HG03045 (cell line): ENCODE measurements at regions not wholly inside any gene's neighbourhood (a gene's known extent, or its start where the extent isn't known, plus 50 kb on each side); places are given as distances from the start of the nearest gene placed in this dataset.

Experiments used
- ATAC-seq: cut with Tn5 transposase; IDR thresholded peaks from one replicate; pipeline ENCODE4 v1.9.1; 2021; ENCODE audit warnings: mild to moderate bottlenecking, moderate library complexity; ENCODE audit not compliant: unreplicated experiment

DNA sequence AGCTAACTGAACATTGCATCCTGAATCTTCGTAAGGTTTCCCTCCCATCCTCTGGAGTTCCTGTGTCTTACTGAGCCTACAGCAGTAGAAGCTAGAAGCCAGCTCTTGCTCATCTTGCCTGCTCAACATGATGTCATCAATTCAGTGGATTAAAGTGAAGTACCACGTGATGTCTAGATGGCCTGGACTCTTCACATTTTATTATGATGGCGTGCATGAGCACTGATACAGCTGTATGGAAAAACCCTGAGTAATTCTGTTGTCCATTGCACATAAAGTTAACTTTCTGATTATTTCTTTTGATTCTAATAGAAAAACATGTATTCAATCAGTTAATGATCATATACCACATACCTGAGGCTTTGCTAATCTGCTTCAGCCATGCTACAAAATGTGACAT lies 2387.7 kb upstream of the TENM3 start:
- ATAC-seq: no peak

DNA sequence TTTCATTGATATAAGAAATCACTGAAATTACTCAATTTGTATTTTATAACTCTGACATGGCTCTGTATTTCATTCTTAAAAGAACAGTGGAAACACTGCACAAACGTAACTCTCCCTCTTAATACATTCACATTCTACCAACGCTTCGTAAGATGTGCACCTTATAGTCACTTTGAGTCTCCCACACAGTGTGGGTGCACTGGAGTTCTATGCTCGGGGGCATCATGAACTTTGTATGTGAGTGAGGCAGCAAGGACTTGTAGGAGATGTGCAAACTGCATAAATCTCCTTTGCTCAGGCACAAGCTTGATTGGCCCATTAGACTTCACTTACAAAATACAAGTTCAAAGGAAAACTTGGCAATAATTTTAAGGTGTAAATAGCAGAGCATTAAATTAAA lies 2385.0 kb upstream of the TENM3 start:
- ATAC-seq: no peak

DNA sequence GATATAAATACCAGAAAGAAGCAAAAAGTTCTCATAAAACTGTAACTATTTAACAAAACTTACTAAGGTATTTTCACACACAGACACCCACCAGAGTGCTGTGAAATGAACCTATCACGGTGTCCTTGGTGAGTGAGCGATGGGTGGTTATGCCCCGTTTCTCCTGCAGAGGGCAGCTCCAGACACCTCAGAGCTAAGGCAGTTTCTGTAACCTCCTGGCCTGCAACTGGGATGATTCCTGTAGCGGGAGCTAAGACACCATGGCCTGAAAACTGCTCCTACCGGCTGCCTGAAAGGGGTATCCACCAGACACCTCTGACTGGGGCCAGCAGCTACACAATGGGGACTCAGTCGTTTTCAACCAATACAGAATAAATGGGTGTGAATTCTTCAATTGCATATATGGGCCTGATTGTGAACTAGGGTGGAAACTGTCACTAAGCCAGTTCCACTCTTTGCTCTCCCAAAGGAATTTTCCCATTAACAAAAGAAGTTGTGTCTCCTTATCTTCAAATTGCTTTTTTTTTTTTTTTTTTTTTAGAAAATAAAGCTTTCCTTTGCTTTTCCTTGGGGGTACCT lies 2375.8 kb upstream of the TENM3 start:
- ATAC-seq: peak; percentile 98

DNA sequence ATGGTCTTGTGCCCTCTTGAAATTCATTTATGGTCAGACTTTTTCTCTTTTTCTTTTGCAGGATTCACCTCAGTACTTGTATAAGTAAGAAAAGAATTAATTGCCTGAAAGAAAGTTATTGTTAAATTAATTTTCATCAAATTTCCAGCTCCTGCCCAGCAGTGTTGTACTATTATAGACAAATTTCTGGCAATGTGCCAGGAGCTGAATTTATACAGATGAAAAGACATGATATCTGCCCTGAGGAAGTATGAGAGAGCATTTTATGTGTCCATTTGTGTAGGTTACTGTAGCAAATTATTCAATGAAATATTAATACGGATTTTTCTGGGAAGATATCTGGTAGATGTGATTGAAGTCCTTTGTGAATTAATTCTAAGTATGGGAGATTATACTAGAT lies 2371.5 kb upstream of the TENM3 start:
- ATAC-seq: no peak

DNA sequence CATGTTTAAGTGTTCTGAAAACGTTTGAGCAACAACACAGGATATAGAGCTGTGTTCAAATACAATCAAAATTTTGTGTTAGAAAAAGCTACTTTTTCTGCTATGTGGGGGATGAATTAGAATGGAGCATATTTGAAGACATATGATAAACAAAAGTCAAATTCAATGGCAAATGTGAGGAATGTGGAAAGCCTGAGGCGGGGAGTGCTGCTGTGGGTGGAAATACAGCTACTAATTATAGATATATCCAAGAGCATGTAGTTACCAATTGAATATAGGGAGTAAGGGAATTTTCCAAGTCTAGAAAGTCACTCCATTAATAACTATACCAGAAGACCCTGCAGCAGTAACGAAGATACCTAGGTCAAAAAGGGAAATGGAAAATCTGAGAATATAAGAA lies 2370.4 kb upstream of the TENM3 start:
- ATAC-seq: no peak

DNA sequence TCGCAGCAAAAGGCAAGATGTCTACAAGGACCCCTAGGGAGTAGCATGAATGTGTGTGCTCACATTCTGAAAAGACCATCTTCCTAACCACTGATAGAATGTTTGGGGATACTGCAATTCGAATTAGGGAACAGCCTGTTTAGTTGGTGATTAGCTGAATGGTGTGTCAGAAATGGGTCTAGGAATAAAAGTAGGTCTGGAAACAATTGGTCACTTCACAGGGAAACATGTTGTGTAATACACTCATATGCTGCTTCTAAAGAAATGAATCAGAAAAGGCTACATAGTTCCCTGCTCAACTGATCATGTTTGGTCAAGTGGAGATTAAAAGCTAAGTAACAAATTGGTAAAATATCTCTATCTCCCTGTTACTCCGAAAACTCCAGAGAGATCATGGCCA lies 2362.4 kb upstream of the TENM3 start:
- ATAC-seq: no peak

DNA sequence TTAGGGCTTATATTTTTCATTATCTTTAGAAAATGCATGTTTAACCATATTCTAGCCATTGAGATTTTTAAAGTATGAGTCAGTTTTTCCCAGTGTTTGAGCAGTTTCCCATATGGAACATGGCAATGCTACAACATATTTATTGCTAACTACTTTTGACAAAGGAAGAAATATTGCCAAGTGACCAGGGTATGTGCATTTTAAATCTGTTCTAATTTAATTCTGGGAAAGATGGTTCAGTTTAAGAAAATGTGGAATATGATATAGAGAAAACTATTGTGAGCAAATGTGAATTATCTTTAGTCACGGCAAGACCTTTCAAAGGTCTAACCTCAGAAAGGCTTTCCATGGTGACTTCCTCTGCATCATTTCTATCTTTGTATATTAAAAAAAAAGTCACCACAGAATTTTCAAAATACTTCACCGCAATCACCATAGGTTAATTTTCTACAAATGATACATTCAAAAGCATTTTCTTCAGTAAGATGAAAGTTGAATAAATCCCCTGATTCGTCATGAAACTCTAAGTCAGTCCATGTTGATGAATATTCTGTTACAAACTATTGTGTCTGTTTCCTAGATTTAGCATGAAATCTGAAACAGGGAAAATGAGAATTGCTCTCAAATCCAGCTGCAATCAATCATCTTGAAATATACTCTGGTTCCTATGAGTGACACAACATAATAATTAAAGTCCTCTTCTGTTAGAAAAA lies 2349.0 kb upstream of the TENM3 start:
- ATAC-seq: no peak

DNA sequence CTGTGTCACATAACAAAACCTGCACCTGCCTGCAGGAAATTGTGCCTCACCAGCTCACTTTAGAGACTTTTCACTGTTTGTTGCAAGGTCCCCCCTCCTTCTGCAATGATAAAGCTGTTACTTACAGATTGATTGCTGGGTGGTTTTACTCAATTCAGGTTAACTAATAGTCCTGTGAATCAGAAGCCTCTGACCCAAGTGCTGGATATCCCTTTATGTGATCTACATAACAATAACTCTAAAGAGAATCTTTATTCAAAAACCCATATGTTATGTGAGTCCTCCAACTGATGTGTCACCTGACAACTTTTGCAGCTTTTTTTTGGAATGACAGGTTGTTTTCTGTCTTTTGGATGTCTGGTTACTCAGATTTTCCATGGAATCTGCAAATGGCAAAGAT lies 2323.6 kb upstream of the TENM3 start:
- ATAC-seq: no peak

DNA sequence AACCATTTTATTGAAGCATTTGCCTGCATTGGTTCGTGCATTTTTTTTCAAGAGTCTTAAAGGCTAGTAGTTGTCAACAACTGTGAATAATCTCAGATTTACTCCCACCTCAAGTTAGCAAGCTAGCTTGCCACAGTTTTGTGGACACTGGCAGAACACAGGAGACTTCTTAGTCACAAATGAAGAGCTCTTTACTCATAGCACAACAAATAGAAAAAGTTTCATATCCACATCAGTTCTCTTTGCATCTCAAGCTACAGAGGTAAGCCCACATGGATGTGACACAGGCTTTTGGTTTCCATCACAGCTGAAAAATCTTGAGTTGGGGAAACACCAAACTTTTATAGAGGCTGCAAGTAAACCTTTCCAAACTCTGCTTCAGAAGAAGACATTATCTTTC lies 2315.7 kb upstream of the TENM3 start:
- ATAC-seq: no peak

DNA sequence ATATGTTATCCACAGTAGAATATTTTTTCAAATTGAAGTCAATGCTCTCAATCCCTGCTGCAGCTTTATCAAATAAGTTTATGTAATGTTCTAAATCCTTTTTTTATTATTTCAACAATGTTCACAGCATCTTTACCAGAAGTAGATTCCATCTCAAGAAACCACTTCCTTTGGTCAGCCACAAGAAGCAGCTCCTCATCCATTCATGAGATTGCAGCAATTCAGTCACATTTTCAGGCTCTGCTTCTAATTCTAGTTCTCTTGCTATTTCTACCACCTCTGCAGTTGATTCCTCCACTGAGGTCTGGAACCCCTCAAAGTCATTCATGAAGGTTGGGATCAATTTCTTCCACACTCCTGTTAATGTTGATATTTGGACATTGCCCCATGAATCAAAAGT lies 2301.3 kb upstream of the TENM3 start:
- no peak for ATAC-seq

DNA sequence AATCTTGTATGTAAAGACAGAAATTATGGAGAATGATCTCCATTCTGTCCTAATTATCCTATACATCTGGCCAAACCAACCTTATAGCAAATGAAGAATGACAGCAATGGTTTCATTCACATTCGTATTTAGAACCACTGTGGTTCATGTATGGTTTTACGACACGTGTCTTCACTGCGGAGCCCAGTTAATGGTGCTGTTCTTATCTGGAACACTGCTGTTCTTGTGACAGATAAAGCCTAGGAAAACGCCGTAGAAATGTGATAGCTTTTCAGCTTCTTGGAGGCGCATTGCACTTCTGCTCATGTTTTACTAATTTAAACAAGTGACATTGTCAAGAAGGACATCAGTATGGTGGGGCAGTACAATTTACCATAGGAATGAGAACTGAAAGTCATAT lies 2266.4 kb upstream of the TENM3 start:
- no peak for ATAC-seq

DNA sequence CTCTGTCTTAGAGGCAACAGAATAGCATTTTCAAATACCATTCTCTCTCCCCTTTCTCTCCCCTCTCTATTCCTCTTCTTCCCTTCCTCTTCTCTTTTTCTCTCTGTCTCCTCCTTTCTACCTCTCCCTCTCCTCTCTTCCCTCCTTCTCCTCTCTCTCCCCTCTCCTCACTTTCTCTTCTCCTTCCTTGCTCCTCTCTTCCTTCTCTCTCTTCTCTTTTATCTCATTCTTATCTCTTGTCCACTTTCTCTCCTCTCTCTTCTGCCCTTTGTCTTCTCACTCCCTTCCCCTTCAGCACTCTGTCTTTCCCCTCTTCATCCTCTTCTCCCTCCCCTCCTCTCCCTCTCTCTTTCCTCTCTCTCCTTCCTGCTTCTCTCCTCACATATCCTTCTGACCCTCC lies 2265.8 kb upstream of the TENM3 start:
- ATAC-seq: no peak

DNA sequence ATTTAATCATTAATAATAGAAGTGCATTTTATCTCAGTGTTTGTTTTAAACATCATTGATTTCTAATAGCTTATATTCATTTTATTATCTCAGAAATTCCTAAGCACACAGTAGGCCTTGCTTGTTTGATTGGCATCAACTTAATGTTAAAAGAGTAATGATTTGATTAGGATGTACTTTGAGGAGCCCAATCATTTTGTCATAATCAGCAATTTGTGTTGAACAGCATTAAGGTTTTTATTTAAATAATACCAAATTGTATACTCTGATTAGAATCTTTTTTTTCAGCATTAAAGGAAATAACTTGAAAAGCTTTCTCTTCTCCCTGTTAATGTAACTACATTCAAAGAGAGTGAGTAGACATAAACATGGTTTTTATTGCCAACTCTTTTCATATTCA lies 2262.0 kb upstream of the TENM3 start:
- ATAC-seq: no peak

DNA sequence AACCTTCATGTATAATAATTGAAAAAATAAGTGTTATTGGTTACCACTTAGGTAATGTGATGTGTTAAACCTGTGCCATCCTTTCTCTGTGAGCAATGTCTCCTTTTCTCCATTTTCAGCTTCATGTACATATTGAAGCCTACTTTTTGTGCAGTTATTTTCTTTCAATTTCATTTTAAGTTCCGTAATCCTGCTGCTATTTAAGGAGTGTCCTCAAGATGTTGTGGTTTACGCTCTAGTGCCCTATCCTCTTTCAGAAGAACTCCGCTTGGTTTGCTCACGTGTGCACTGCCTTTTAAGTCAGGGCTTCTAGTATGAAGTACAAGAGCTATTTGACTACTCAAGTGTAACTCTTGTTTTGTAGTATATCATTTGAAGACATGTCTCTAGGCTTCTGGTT lies 2253.2 kb upstream of the TENM3 start:
- peak; percentile 100 for ATAC-seq

DNA sequence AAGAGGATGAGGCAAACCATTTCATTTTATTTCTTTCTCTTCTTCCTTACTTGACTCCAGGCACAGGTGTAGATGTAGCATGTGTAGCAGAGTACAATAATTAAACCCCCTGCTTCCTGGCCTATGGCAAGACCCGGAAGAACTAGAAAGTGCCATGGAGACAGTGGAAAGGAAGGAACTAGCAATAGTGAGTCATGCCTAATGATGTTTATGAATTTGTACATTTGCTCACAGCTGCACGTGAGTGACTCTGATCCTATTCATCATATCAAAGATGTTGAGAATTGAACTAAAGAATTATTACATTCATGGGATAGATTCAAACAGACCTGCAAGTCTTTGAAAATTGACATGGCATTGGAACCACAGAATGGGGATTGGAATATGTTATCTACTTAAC lies 2233.9 kb upstream of the TENM3 start:
- ATAC-seq: no peak

DNA sequence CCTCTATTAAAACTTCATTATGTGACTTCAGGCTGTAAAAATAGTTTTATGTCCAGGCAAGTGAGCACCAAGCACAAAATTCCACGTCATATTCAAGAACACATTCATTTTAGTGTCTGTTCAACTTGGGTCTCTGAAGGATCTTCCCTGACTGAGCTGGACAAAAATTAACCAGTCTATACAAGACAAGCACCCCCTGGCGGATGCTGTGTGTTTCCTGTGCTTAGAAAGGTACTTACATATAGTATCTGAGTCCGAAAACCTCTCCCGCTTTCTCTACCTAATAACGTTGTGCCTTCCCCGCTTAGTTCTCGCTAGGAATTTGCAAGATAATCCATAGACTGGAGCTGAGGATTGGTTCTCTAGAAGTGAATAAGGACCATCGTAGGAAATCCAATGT lies 2214.5 kb upstream of the TENM3 start:
- ATAC-seq: peak; percentile 53

DNA sequence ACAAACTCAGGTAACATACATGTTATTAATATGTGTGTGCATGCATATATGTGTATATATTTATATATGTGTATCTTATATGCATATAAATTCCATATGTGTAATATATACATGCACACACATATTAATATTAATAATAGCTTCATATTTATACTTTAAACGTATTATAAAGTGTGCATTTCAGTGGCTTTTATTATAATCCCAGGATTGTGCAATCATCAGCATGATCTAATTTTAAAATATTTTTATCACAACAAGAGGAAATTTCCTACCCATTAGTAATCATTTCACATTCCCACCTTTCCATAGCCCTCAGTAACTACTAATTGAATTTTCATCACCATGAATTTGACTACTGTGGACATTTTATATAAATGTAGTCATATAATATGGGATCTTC lies 2211.9 kb upstream of the TENM3 start:
- ATAC-seq: no peak

DNA sequence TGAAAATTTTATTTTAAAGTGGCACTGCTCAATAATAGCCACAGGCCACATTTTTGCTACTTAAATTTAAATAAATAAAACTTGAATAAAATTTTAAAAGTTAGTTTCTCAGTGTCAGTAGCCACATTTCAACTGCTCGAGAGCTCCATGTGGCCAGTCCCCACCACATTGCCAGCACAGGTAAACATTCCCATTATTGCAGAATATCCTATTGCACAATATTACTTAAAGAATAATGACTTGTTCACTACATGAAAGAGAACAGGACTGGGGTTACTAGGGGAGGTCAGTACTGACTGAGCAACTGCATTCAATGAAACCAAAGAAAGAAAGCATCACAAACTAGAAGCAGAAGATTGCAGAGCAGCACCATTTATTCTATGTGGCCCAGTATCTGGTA lies 2201.6 kb upstream of the TENM3 start:
- no peak for ATAC-seq

DNA sequence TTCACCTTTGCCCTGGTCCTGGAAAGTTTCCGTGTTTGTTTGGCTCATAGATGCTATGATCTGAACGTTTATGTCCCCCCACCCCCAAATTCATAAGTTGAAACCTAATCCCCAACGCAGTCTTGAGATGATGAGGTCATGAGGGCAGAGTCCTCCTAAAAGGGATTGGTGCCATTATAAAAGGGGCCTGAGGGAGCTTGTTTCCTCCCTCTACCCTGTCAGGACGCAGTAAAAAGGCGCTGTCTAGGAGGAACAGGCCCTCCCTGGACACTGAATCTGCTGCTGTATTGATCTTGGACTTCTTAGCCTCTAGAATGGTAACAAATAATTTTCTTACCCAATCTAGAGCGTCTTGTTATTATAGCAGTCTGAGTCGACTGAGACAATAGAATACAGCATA lies 2190.6 kb upstream of the TENM3 start:
- no peak for ATAC-seq

DNA sequence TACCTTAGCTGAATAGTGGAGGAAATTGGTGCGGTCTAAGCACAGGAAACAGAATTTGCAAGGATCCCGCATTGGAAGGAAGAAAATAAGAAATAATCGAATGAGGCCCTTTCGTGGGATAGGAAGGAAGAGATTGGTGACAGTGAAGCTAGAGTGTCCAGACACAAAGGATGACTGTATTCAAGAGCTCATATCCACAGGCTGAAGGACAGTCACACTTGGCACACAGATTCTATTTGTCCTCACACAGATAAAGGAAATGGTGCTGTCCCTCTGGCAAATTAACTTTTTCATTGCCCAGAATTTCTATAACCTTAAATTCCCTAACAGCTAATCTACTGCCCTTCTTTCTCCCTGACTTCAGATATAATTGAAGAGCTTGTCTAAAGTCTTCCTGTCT lies 2188.9 kb upstream of the TENM3 start:
- ATAC-seq: no peak

DNA sequence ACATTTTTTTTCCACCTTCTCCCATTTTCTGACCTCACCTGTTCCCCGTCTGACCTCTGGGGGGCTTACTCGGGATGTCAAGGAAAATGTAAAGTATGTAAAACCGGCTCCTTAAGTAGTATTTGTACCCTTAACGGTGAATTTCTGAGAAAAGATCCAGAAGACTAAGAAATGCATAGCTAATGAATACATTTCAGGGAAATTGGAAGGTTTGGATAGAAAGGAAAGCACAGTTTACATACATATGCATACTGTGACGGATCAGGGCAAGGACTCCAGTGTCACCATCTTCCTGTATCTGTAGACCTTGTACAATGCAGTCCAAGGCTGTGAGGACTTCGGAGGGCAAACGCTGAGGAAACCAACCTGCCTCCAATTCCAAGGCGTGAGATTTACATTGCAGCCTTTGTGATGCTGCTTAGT lies 2185.9 kb upstream of the TENM3 start:
- ATAC-seq: no peak

DNA sequence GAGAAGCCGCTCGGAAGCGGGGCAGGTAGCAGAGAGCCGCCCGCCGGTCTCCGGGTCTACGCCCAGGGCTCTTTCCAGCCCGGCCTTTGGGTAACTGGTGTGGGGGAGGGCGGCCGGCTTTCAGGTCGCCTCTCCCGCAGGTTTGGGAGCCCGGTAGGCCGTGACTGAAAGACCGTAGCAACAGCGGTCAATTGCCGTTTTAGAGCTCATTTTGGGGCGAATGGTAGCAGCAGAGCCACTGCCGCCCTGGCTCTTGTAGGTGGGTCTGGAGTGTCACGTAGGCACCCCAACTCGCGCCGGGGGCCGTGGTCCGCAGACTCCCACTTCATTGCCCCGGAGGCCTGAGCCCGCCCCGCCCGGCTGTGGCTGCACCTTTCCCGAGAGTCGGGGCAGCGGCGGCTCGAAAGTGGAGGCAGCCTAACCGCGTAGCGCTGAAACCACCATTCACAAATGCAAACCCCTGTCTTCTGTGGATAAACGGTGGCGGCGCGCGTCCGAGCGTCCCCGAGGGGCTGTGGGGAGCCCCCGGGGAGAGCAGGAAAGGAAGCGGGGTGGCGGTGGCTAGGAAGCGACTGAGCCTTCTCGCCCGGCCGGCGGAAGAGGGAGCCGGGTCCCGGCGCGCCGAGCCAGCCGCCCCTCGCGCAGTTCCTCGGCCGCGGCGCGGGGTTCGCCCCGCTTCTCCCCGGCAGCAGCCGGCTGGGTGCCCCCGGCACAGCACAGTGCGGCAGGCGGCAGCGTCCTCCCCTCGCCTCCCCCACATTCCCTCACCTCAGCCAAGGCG lies 2185.1 kb upstream of the TENM3 start:
- peak; percentile 70 for ATAC-seq
